ENCODE measurements at regions not wholly inside any gene's neighbourhood (a gene's known extent, or its start where the extent isn't known, plus 50 kb on each side); places are given as distances from the start of the nearest gene placed in this dataset.

- Mint-ChIP-seq H3K36me3 (no peaks in the 10 kb centered on the region), H3K27me3 (peaks cover 17% of the 10 kb centered on the region), H3K27ac (no peak overlapping the region), H3K4me3 (no peak overlapping the region), H3K4me1 (ENCODE audit: unreplicated experiment) (no peaks in the 10 kb centered on the region), H3K9me3 (no peaks in the 10 kb centered on the region)
- DNase-seq (ENCODE audit: extremely low spot score, unreplicated experiment), result no peak
- TF ChIP-seq CTCF (conservative IDR thresholded peaks at IDR 0.05), result no peak
These were observed 543.3 kb upstream of the EEF2KMT start for GRCh38 chr16:5640883-5641282.

- Mint-ChIP-seq H3K9me3 (no peaks in the 10 kb centered on the region), H3K27ac (no peak overlapping the region), H3K4me1 (ENCODE audit: unreplicated experiment) (no peaks in the 10 kb centered on the region), H3K36me3 (no peaks in the 10 kb centered on the region), H3K4me3 (no peak overlapping the region), H3K27me3 (peaks cover 17% of the 10 kb centered on the region)
- DNase-seq (ENCODE audit: extremely low spot score, unreplicated experiment), result no peak
- TF ChIP-seq CTCF (conservative IDR thresholded peaks at IDR 0.05), result no peak
These were observed 541.9 kb upstream of the EEF2KMT start for GRCh38 chr16:5639531-5639930.

GRCh38 chr16:5635331-5635730 is 537.7 kb upstream of the EEF2KMT start:
- no peaks in the 10 kb centered on the region for H3K9me3 Mint-ChIP-seq
- no peak for TF ChIP-seq CTCF (conservative IDR thresholded peaks at IDR 0.05)
- no peaks in the 10 kb centered on the region for H3K36me3 Mint-ChIP-seq

GRCh38 chr16:5634666-5635180 is 537.1 kb upstream of the EEF2KMT start:
- H3K9me3 Mint-ChIP-seq, result no peaks in the 10 kb centered on the region
- no peak overlapping the region for H3K27ac Mint-ChIP-seq
- no peaks in the 10 kb centered on the region for H3K4me1 Mint-ChIP-seq (ENCODE audit: unreplicated experiment)
- no peak for TF ChIP-seq CTCF (conservative IDR thresholded peaks at IDR 0.05)
- no peak overlapping the region for H3K4me3 Mint-ChIP-seq
- no peak for DNase-seq (ENCODE audit: extremely low spot score, unreplicated experiment)
- H3K36me3 Mint-ChIP-seq, result no peaks in the 10 kb centered on the region
- H3K27me3 Mint-ChIP-seq, result peaks cover 10% of the 10 kb centered on the region

More at GRCh38 chr16:5635331-5635730, 537.7 kb upstream of the EEF2KMT start:
- H3K4me3 Mint-ChIP-seq, result no peak overlapping the region
- no peak overlapping the region for H3K27ac Mint-ChIP-seq
- H3K4me1 Mint-ChIP-seq (ENCODE audit: unreplicated experiment), result no peaks in the 10 kb centered on the region
- no peak for DNase-seq (ENCODE audit: extremely low spot score, unreplicated experiment)
- H3K27me3 Mint-ChIP-seq, result peaks cover 6% of the 10 kb centered on the region

- H3K4me1 Mint-ChIP-seq (ENCODE audit: unreplicated experiment), result no peaks in the 10 kb centered on the region
- TF ChIP-seq CTCF (conservative IDR thresholded peaks at IDR 0.05), result peak; percentile 76
- DNase-seq (ENCODE audit: extremely low spot score, unreplicated experiment), result no peak
- no peaks in the 10 kb centered on the region for H3K9me3 Mint-ChIP-seq
- peaks cover 8% of the 10 kb centered on the region for H3K27me3 Mint-ChIP-seq
- no peaks in the 10 kb centered on the region for H3K36me3 Mint-ChIP-seq
- no peak overlapping the region for H3K27ac Mint-ChIP-seq
- no peak overlapping the region for H3K4me3 Mint-ChIP-seq
These were observed 536.3 kb upstream of the EEF2KMT start for GRCh38 chr16:5633845-5634440.
